ENCODE measurements at regions not wholly inside any gene's neighbourhood (a gene's known extent, or its start where the extent isn't known, plus 50 kb on each side); places are given as distances from the start of the nearest gene placed in this dataset.

- TF ChIP-seq CTCF (IDR thresholded peaks at IDR 0.05; ENCODE audit: low read depth, low read length, poor library complexity, severe bottlenecking): no peak
- no peak for TF ChIP-seq EZH2phosphoT487 (IDR thresholded peaks at IDR 0.05; ENCODE audit: borderline replicate concordance, low read length)
Measured at GRCh38 chr16:65312071-65312470, 190.2 kb upstream of the CDH11 start.

All from DOHH2 (cell line).